H1 (cell line): ENCODE measurements at regions not wholly inside any gene's neighbourhood (a gene's known extent, or its start where the extent isn't known, plus 50 kb on each side); places are given as distances from the start of the nearest gene placed in this dataset.

Experiments
- CTCF ChIA-PET: fragments of 300-600 bp; sonication (Branson Sonifier 250); formaldehyde crosslinking; loops from one replicate; lab custom pipeline; 2021; ENCODE audit not compliant: partially characterized antibody; lab: Charles Lee
- POLR2A ChIA-PET: fragments of 300-600 bp; sonication (Branson Sonifier 250); formaldehyde crosslinking; loops from one replicate; lab custom pipeline; 2021; ENCODE audit warnings: inconsistent platforms; ENCODE audit not compliant: partially characterized antibody; lab: Charles Lee
- DNase-seq, 2 experiments: peaks; one replicate each; pipeline versions ENCODE4 v3.0.0 to v3.0.0-alpha.2; 2010 to 2022; ENCODE audit warnings: low spot score in 2 of 2, low read depth in 1 of 2, mixed read lengths in 1 of 2
- FAIRE-seq: peaks from 2 replicates; lab custom pipeline; 2011; peaks lifted over from hg19 to GRCh38; lab: Jason Lieb, UNC
- H2AFZ ChIP-seq: 2 replicates; pipeline ENCODE4 v1.8.1; 2012; ENCODE audit warnings: low read length, inconsistent platforms
- H2AK5ac ChIP-seq: 2 replicates; pipeline ENCODE4 v1.6.1; 2013; ENCODE audit warnings: low read depth, low read length
- H2BK120ac ChIP-seq: replicated peaks from 2 replicates; pipeline ENCODE3; 2013; ENCODE audit warnings: low read depth, low read length, inconsistent platforms
- H2BK12ac ChIP-seq: 2 replicates; pipeline ENCODE4 v1.6.1; 2013; ENCODE audit warnings: low read depth, low read length
- H2BK15ac ChIP-seq: 2 replicates; pipeline ENCODE4 v1.6.1; 2013; ENCODE audit warnings: low read length
- H2BK20ac ChIP-seq: 2 replicates; pipeline ENCODE4 v1.6.1; 2013; ENCODE audit warnings: low read length
- H2BK5ac ChIP-seq: 2 replicates; pipeline ENCODE4 v1.6.1; 2013; ENCODE audit warnings: low read depth, low read length
- H3K14ac ChIP-seq: 2 replicates; pipeline ENCODE4 v1.6.1; 2013; ENCODE audit warnings: inconsistent platforms; ENCODE audit not compliant: insufficient read length
- H3K18ac ChIP-seq: 2 replicates; pipeline ENCODE4 v1.6.1; 2013; ENCODE audit warnings: low read length; ENCODE audit errors: extremely low read depth
- H3K23ac ChIP-seq: 2 replicates; pipeline ENCODE4 v1.6.1; 2013; ENCODE audit warnings: inconsistent platforms; ENCODE audit not compliant: insufficient read length
- H3K23me2 ChIP-seq: 2 replicates; pipeline ENCODE4 v1.6.1; 2013; ENCODE audit warnings: low read depth, low read length
- H3K27ac ChIP-seq: 2 replicates; pipeline ENCODE4 v1.6.1; 2011; ENCODE audit warnings: low read depth, low read length, inconsistent platforms
- H3K27me3 ChIP-seq, 4 experiments: replicated peaks in 1 of 4; 1 replicate in 1 of 4; 2 replicates in 3 of 4; pipeline versions ENCODE4 v1.6.1 to v1.8.1; 2011 to 2013; ENCODE audit warnings: low read length in 3 of 4, mild to moderate bottlenecking in 3 of 4, inconsistent platforms in 2 of 4, mixed read lengths in 2 of 4, moderate library complexity in 1 of 4; ENCODE audit not compliant: control insufficient read depth in 3 of 4, insufficient read depth in 3 of 4; ENCODE audit errors: extremely low read depth in 1 of 4
- H3K36me3 ChIP-seq, 4 experiments: 2 replicates each; pipeline versions ENCODE4 v1.6.1 to v1.8.1; 2011 to 2013; ENCODE audit warnings: mild to moderate bottlenecking in 4 of 4, low read length in 3 of 4, moderate library complexity in 2 of 4, control low read depth in 1 of 4, inconsistent platforms in 1 of 4; ENCODE audit not compliant: insufficient read depth in 4 of 4, control insufficient read depth in 2 of 4
- H3K4ac ChIP-seq: replicated peaks from 2 replicates; pipeline ENCODE3; 2013; ENCODE audit warnings: low read length, low read depth, mixed read lengths, inconsistent platforms; ENCODE audit not compliant: insufficient read length
- H3K4me1 ChIP-seq, 4 experiments: replicated peaks in 1 of 4; 1 replicate in 1 of 4; 2 replicates in 3 of 4; pipeline versions ENCODE4 v1.6.1 to v1.8.1; 2011 to 2013; ENCODE audit warnings: low read length in 3 of 4, inconsistent platforms in 2 of 4, mixed read lengths in 1 of 4; ENCODE audit not compliant: insufficient read depth in 4 of 4, control insufficient read depth in 3 of 4
- H3K4me2 ChIP-seq, 2 experiments: 2 replicates each; pipeline versions ENCODE4 v1.6.1 to v1.8.1; 2011 to 2013; ENCODE audit warnings: low read depth in 2 of 2, low read length in 2 of 2, control low read depth in 1 of 2, inconsistent platforms in 1 of 2, mild to moderate bottlenecking in 1 of 2; ENCODE audit not compliant: insufficient read depth in 1 of 2
- H3K4me3 ChIP-seq, 4 experiments: fragments of 200-600, 300-600 bp in 1 of 4; sonication (generic), shearing (Covaris generic), sonication (Bioruptor Twin) in 1 of 4; 2 replicates each; pipeline versions ENCODE4 v1.5.1 to v1.8.1; 2011 to 2016; ENCODE audit warnings: low read length in 4 of 4, low read depth in 3 of 4, control low read depth in 2 of 4, inconsistent platforms in 2 of 4, mild to moderate bottlenecking in 2 of 4, mixed read lengths in 1 of 4, moderate library complexity in 1 of 4; ENCODE audit not compliant: insufficient read depth in 2 of 4; ENCODE audit errors: extremely low read depth in 1 of 4
- H3K56ac ChIP-seq: replicated peaks from 2 replicates; pipeline ENCODE3; 2013; ENCODE audit warnings: low read depth, mild to moderate bottlenecking, mixed read lengths, low read length, inconsistent platforms; ENCODE audit not compliant: insufficient read length
- H3K79me1 ChIP-seq: 2 replicates; pipeline ENCODE4 v1.6.1; 2013; ENCODE audit warnings: low read depth, low read length, control low read depth
- H3K79me2 ChIP-seq, 2 experiments: 2 replicates each; pipeline versions ENCODE4 v1.6.1 to v1.8.1; 2012 to 2013; ENCODE audit warnings: low read length in 2 of 2, mild to moderate bottlenecking in 2 of 2, inconsistent platforms in 1 of 2; ENCODE audit not compliant: insufficient read depth in 2 of 2, control insufficient read depth in 1 of 2
- H3K9ac ChIP-seq, 4 experiments: replicated peaks in 1 of 4; 1 replicate in 1 of 4; 2 replicates in 3 of 4; pipeline versions ENCODE4 v1.6.1 to v1.8.1; 2011 to 2013; ENCODE audit warnings: low read depth in 3 of 4, low read length in 3 of 4, control low read depth in 2 of 4, mild to moderate bottlenecking in 2 of 4, moderate library complexity in 2 of 4, inconsistent platforms in 1 of 4; ENCODE audit errors: extremely low read depth in 1 of 4
- H3K9me3 ChIP-seq, 2 experiments: 2 replicates each; pipeline versions ENCODE4 v1.6.1 to v1.8.1; 2012 to 2013; ENCODE audit warnings: mild to moderate bottlenecking in 2 of 2, moderate library complexity in 2 of 2, control low read depth in 1 of 2, inconsistent platforms in 1 of 2, low read depth in 1 of 2, low read length in 1 of 2, mixed read lengths in 1 of 2; ENCODE audit not compliant: insufficient read depth in 2 of 2
- H4K20me1 ChIP-seq, 2 experiments: replicated peaks in 1 of 2; 2 replicates each; pipeline versions ENCODE3 to v1.8.1; 2011 to 2013; ENCODE audit warnings: inconsistent platforms in 2 of 2, low read length in 2 of 2, mild to moderate bottlenecking in 1 of 2; ENCODE audit not compliant: insufficient read depth in 2 of 2, control insufficient read depth in 1 of 2
- H4K5ac ChIP-seq: 2 replicates; pipeline ENCODE4 v1.6.1; 2013; ENCODE audit warnings: low read length, low read depth, mixed read lengths, inconsistent platforms; ENCODE audit not compliant: insufficient read length
- H4K8ac ChIP-seq: 2 replicates; pipeline ENCODE4 v1.8.0; 2013; ENCODE audit warnings: mild to moderate bottlenecking, moderate library complexity, low read length, inconsistent platforms; ENCODE audit not compliant: insufficient read depth; ENCODE audit errors: extremely low read depth
- H4K91ac ChIP-seq: replicated peaks from 2 replicates; pipeline ENCODE3; 2013; ENCODE audit warnings: low read length, mixed read lengths, inconsistent platforms; ENCODE audit not compliant: insufficient read length
- ATF2 ChIP-seq: IDR thresholded peaks from 2 replicates; pipeline ENCODE4 v1.6.1; 2012; ENCODE audit warnings: low read length, inconsistent platforms
- HDAC2 ChIP-seq, 2 experiments: fragments of 300-600 bp in 1 of 2; sonication (generic) in 1 of 2; IDR thresholded peaks; 2 replicates each; pipeline ENCODE4 v1.6.1; 2011 to 2012; ENCODE audit warnings: low read depth in 2 of 2, low read length in 2 of 2, mild to moderate bottlenecking in 2 of 2, moderate library complexity in 2 of 2, borderline replicate concordance in 1 of 2, inconsistent platforms in 1 of 2
- HDAC6 ChIP-seq: IDR thresholded peaks from one replicate; pipeline ENCODE4 v1.7.1; 2012; ENCODE audit warnings: low read depth, mild to moderate bottlenecking, inconsistent platforms, low read length, moderate library complexity
- RFX5 ChIP-seq: IDR thresholded peaks from 2 replicates; pipeline ENCODE4 v1.6.1; 2011; ENCODE audit warnings: low read depth, low read length, improper control_type of control experiment, borderline replicate concordance
- RNF2 ChIP-seq: fragments of 200-900, 300-1000 bp; sonication (generic); IDR thresholded peaks from 2 replicates; pipeline ENCODE4 v1.7.1; 2016; ENCODE audit warnings: borderline replicate concordance, low read depth, mild to moderate bottlenecking, antibody characterized with exemption, low read length; ENCODE audit not compliant: poor library complexity, severe bottlenecking; ENCODE audit errors: missing control alignments
- RXRA ChIP-seq: IDR thresholded peaks from 2 replicates; pipeline ENCODE4 v1.6.1; 2011; ENCODE audit warnings: low read depth, mild to moderate bottlenecking, low read length, moderate library complexity; ENCODE audit not compliant: insufficient read depth
- SIN3A ChIP-seq, 2 experiments: IDR thresholded peaks in 1 of 2; conservative IDR thresholded peaks in 1 of 2; 2 replicates each; pipeline ENCODE4 v1.6.1; 2011 to 2012; ENCODE audit warnings: low read length in 2 of 2, improper control_type of control experiment in 1 of 2, low read depth in 1 of 2, mild to moderate bottlenecking in 1 of 2
- SP1 ChIP-seq: IDR thresholded peaks from 2 replicates; pipeline ENCODE4 v1.6.1; 2011; ENCODE audit warnings: low read depth, low read length
- TBP ChIP-seq: IDR thresholded peaks from 2 replicates; pipeline ENCODE4 v1.6.1; 2011; ENCODE audit warnings: low read depth, low read length, improper control_type of control experiment
- TCF12 ChIP-seq: IDR thresholded peaks from 2 replicates; pipeline ENCODE4 v1.6.1; 2011; ENCODE audit warnings: low read depth, mild to moderate bottlenecking, low read length
- YY1 ChIP-seq: IDR thresholded peaks from 2 replicates; pipeline ENCODE4 v1.6.1; 2011; ENCODE audit warnings: low read depth, mild to moderate bottlenecking, low read length
- ZNF274 ChIP-seq: IDR thresholded peaks from 2 replicates; pipeline ENCODE4 v1.7.0; 2012; ENCODE audit warnings: low read length, borderline replicate concordance; ENCODE audit errors: extremely low read depth
- WGBS, 2 experiments: shearing (Covaris generic) in 1 of 2; methylation state at CpG; one replicate each; pipeline versions ENCODE4 v1.1.6 to v1.1.7; 2013 to 2015; ENCODE audit warnings: low lambda C conversion rate in 2 of 2, mixed read lengths in 2 of 2, inconsistent platforms in 1 of 2, low coverage in 1 of 2, missing lambda C conversion rate in 1 of 2; ENCODE audit not compliant: insufficient replicate concordance in 2 of 2, insufficient coverage in 1 of 2, insufficient read length in 1 of 2; ENCODE audit errors: extremely low coverage in 1 of 2, missing lambda C conversion rate in 1 of 2; 5-methylcytosine and 5-hydroxymethylcytosine counted together

DNA sequence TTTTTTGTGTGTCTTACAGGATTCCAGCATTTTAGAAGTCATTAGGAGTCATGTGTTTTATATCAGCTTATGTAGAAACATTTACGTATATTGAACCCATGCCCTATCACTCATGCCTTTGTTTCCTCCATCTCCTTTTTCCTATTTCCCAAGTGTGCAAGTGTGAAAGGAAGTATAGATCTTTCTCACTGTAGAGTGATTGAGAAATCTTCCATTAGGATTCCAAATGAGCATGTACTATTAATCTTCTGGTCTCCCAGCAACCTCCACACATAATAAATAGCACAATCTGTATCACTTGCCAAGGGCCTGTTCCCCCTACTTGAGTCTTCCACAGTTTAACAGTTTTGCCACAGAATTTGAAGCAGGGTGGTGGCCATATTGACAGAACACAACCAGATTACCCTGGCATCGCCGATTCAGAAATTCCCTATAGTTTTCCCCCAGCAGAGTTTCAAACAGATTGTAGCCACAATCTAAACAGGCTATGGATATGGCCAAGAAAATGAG is 1052.8 kb downstream of the TTLL7 start:
- H2BK15ac ChIP-seq: no peak overlapping the region
- no peak overlapping the region for H3K4ac ChIP-seq
- ChIA-PET POLR2A (no interaction called here), CTCF (no interaction called here)
- no peak overlapping the region for H2BK120ac ChIP-seq
- no peaks in the 10 kb centered on the region; the same call in 1 of the 2 replicates for H3K23me2 ChIP-seq
- H3K27ac ChIP-seq: no peak overlapping the region
- 0 out of 2 replicates have a peak overlapping the region, but pooled peaks have one; percentile 34 for H2AFZ ChIP-seq
- no peak overlapping the region for H3K9ac ChIP-seq
- H3K4me1 ChIP-seq: no peaks in the 10 kb centered on the region
- no peaks in the 10 kb centered on the region for H3K36me3 ChIP-seq
- no peaks in the 10 kb centered on the region for H3K27me3 ChIP-seq
- no peak overlapping the region for H2BK12ac ChIP-seq
- H2BK5ac ChIP-seq: no peak overlapping the region
- H3K23ac ChIP-seq: no peak overlapping the region
- no peaks in the 10 kb centered on the region for H3K79me2 ChIP-seq
- H3K79me1 ChIP-seq: no peaks in the 10 kb centered on the region
- H4K20me1 ChIP-seq: no peaks in the 10 kb centered on the region
- no peak overlapping the region for H3K18ac ChIP-seq
- H3K14ac ChIP-seq: no peak overlapping the region
- WGBS, 2 experiments: 90% methylated on average over 3 of the region's 3 CpGs; no CpG with 5 or more reads in 1 of the 2 experiments
- H4K5ac ChIP-seq: no peak overlapping the region
- H3K4me3 ChIP-seq: no peak overlapping the region
- H2BK20ac ChIP-seq: no peak overlapping the region
- no peaks in the 10 kb centered on the region for H3K9me3 ChIP-seq
- FAIRE-seq (no peak), DNase-seq (no peak)
- H3K56ac ChIP-seq: no peak overlapping the region
- H2AK5ac ChIP-seq: no peak overlapping the region
- no peak overlapping the region for H4K8ac ChIP-seq
- H3K4me2 ChIP-seq: no peak overlapping the region
- no peak overlapping the region for H4K91ac ChIP-seq
- TF ChIP-seq HDAC2 (IDR thresholded peaks at IDR 0.05; ENCODE audit: borderline replicate concordance in 1 of 2, low read depth in 2 of 2, low read length in 2 of 2): no peak
- no peak for TF ChIP-seq RFX5
- no peak for TF ChIP-seq RXRA
- no peak for TF ChIP-seq SP1
- no peak for TF ChIP-seq SIN3A (conservative IDR thresholded peaks at IDR 0.05 in 1 of 2, IDR thresholded peaks at IDR 0.05 in 1 of 2; ENCODE audit: low read depth in 1 of 2, low read length in 2 of 2)
- no peak for TF ChIP-seq ZNF274
- no peak for TF ChIP-seq RNF2
- TF ChIP-seq HDAC6: no peak
- no peak for TF ChIP-seq ATF2
- no peak for TF ChIP-seq TBP
- no peak for TF ChIP-seq YY1
- no peak for TF ChIP-seq TCF12
